Fibroblast of skin of right biceps (primary cell): ENCODE measurements at regions not wholly inside any gene's neighbourhood (a gene's known extent, or its start where the extent isn't known, plus 50 kb on each side); places are given as distances from the start of the nearest gene placed in this dataset.

Experiments
- DNase-seq: peaks from one replicate; pipeline ENCODE4 v3.0.0-alpha.2; 2013

GRCh38 chr5:109917154-109917546 is 227.4 kb downstream of the MAN2A1 start:
- DNase-seq: no peak

DNA sequence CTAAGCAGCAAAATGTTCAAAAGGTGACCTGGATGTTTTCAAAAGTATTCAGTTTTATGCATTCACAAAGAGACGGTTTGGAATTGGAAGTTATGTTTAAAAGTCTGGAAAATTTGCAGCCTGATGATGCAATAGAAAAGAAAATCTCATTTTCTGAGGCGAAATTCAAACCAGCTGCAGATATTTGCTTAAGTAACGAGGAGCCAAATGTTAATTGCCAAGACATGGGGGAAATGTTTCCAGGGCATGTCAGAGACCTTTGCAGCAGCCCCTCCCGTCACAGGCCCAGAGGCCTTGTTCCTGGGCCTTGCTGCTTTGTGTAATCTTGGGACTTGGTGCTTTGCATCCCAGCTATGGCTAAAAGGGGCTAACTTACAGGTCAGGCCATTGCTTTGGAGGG is 228.2 kb downstream of the MAN2A1 start:
- DNase-seq: no peak

- DNase-seq: no peak
Observed at GRCh38 chr5:109920736-109921135, 231.0 kb downstream of the MAN2A1 start.

DNA sequence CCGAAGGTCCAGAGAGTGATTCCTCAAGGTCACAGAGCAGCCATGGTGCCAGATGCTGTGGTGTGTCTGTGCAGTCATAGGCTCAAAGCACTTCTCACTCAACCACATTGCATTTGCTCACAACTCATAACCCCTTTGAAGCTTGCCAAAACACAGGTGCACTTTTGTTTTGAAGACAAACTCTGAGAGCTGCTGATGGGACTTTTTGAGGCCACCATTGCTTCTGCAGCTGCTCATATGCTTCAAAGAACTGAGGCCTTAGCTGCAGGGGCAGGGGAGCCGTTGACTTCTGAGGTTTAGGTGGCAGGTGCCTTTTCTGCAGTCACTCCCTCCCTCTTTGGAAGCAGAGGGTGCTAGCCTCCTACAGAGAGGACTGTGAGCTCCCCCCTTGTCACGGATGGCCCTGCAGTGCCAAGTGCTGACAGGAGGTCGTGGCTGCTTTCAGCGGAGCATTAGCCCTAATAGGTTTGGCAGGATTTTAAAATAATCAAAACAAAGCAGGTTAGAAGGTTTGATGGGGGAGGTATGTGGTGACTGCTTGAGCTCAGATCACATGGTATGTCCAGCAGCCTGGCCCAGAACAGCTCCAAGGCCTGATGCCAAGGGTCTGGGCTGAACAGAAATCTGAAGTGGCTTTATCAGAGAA is 232.1 kb downstream of the MAN2A1 start:
- DNase-seq: no peak

DNA sequence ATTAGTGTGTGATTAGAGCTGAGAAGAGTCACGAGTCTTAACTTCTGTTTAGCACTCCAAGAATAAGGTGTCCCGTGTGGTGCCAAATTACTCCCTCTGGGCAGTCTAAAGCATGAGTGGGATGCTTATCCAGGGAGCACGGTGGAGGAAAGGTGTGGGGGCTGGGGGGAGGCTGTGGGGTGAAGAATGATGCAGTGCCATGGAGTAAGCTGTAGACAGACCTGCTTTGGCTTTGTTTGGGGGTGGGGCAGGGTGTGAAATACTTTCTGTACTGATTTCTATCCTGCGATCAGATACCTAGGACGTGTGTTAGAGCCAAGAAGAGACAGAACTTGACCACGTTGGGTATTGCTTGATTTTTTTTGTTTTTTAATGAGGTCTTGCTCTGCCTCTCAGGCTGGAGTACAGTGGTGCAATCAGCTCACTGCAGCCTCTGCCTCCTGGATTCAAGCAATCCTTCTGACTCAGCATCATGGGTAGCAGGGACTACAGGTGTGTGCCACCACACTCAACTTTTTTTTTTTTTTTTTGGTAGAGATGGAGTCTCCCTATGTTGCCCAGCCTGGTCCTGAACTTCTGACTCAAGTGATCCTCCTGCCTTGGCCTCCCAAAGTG is 232.8 kb downstream of the MAN2A1 start:
- no peak for DNase-seq

DNA sequence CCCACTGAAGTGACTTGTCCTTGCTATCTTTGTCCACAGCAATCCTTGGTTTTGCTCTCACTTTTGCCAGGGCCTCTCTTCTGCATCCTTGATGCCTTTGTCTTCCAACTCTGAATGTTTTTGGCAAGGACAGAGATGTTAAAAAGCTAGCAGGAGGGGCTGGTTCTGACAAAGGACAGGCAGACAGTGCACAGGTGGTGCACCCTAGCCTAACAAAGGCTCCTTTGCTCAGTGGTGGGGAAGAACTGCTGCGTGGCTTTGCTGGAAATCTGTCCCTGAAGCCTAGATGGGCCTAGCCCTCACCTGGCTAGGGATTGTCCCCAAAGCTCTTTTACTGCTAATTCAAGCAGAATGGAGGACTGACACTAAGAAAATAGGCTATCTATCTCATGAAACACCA is 233.5 kb downstream of the MAN2A1 start:
- no peak for DNase-seq

DNA sequence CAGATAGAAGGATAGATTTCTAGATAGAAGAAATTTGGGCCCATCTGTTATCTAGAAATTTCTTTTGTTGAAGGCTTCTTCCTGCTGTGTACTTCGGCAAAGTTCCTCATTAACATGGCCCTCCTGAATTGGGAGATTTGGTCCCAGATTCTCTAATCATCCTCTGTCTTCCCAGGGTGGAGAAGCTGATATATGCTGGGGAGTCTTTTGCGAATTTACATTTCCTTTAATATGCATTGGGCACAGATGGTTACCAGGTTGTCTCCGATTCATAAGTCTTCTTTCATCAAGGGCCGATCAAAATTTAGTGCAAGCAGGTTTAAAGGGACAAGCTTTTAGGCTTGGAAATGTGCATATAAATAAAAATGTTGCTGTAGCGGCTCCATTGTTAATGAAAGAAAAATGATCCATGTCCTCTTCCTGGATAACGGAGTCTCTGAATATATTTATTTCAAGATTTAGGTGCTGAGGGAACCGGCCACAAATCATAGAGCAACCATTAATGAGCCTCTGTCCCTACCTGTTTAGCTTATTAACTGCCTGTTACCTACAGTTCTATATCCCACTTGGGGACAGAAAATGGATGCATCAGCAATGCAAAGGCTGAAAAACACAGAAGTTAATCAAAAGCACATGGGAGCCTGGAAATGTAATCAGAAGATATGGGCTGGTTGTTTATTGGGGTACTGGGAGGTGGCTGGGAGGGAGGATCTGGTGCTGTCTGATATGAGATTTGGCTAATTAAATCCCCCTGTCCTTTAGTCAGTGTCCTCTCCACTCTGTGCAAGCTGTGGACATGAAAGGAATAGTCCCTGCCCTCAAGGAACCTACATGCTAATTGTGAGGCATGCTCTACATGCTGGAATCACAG is 234.7 kb downstream of the MAN2A1 start:
- DNase-seq: no peak

DNA sequence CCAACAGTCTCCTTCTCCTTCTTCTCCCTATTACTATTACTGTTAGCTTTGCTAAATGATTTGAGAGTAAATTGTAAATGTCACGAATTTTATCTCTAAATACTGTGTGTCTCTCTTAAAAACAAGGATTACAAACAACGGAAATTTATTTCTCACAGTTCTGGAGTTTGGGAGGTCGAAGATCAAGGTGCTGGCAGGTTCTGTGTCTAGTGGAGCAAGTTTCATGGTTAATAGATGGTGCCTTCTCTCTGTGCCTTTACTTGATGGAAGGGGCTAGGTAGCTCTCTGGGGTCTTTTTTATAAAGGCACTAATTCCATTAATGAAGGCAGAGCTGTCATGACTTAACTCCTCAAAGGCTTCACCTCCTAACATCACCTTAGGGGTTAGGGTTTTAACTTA is 237.9 kb downstream of the MAN2A1 start:
- no peak for DNase-seq

DNA sequence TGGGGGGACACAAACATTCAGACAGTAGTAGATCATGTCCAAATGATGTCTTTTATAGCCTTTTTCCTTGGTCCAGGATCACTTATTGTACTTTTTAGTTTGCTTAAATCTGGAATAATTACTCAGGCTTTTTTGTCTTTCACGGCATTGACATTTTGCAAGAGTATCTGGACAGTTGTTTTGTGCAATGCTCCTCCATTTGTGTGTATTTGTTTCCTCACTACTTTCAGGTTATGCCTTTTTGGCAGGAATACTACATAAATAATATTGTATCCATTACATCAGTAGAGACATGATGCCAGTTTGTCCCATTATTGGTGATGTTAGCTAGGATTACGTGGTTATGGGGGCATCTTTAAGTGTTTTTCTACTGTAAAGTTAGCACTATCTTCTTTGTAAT is 238.3 kb downstream of the MAN2A1 start:
- no peak for DNase-seq

DNA sequence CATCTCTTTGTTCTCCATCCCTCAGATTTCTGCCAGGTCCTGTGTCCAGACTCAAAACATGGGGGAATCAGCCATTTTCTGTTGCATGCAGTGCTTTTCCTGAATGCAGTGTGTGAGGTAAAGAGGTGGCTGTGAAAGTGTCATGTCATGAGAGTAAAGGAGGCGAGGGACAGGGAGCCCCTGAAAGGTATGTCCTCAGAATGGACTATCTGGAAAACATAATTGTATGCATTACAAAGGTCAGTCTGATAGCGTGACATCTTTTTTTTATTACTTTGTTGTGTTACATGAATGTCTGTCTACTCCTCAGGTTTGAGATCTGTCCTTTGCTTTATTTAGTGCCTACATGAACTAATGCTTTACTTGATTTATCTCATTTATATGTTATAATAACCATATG is 239.1 kb downstream of the MAN2A1 start:
- DNase-seq: no peak

GRCh38 chr5:109929376-109929775 is 239.6 kb downstream of the MAN2A1 start:
- no peak for DNase-seq

- DNase-seq: peak; percentile 35
Observed at GRCh38 chr5:109929911-109930310, 240.2 kb downstream of the MAN2A1 start.

- no peak for DNase-seq
Observed at GRCh38 chr5:109931049-109931780, 241.5 kb downstream of the MAN2A1 start.

DNA sequence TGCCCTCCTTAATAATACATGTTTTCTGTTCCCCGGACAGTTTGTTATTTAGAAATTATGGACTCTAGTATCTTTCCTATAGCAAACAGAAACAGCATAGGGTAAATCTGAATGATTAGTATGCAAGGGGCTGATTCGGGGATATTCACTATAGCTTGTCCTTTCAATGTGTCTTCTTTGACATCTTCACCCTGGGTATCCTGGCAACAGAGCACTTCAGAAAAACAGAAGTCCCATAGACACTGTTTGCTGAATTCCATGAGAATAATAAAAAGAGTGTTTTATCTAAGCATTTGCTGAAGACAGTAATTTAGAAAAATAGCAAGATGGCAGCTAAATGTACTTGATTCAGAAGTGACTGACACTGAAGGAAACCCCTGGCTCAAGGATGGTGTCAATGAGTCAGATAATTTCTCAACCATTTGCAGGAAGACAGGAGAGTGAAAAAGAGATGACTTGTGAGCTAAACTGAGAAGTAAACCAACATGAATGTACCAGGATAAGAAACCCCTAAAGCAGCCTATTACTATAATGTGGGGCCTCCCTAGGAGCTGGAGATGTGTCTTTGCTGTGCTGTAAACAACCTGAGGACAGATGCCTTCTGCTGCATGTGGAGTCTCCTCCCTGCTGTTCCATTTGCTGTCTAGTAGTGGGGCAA is 246.2 kb downstream of the MAN2A1 start:
- DNase-seq: no peak

DNA sequence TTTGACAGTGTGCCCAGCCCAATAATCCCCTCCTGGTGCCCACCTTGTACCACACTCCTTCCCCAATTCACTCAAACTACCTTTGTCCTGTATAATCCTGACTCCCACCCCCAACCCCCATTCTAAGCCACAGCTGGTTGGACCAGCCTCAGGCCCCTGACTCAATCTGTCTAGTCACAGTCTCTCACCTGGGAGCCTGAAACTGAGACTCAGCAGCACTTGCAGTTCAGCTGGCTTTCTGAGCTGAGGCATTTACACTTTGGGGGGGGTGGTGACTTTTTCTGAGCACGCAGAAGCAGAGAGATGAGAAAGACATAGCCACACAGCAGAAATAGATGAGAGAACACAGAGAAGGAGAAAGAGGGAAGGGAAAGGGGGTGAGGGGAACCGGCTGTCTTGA is 247.3 kb downstream of the MAN2A1 start:
- DNase-seq: no peak

DNA sequence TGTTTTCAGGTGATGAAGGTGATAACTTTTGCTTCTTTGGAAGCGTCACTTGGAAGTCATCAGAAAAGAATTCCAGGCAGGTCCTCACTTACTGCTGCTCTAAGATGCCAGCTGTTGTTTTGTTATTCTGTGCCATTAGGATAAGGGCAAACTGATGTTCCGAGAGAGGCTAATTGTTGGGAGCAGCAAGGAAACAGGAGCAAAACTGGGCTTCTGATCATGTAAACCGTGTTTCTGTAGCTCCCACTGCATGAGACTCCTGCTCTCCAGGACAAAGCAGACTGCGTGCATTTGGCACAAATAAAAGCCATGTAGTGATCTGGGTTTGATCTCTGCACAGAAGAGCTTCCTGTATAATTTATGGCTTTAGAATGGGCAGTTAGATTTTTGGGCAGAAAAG is 248.2 kb downstream of the MAN2A1 start:
- no peak for DNase-seq

GRCh38 chr5:109938453-109938852 is 248.7 kb downstream of the MAN2A1 start:
- no peak for DNase-seq

- peak; percentile 38 for DNase-seq
Observed at GRCh38 chr5:109939116-109939682, 249.5 kb downstream of the MAN2A1 start.

DNA sequence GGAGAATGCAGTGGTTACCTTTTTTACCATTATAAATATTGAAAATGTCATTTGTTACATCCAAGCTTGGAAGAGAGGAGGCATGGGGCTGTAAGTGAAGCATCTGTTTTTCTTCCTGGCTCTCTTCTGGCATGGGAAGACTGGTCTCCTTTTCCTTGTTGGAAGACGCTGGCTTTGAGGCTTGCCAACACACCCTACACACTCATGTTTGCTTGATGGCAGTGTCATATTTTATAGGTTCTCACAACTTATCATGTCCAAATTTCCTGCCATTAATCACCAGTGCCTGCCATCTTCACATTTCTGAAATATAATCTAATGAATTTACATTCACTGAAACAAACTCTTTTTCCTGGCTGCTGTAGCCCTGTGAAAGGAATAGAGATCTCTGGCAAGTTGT is 252.9 kb downstream of the MAN2A1 start:
- no peak for DNase-seq

- no peak for DNase-seq
Observed at GRCh38 chr5:109943701-109944235, 254.0 kb downstream of the MAN2A1 start.

DNA sequence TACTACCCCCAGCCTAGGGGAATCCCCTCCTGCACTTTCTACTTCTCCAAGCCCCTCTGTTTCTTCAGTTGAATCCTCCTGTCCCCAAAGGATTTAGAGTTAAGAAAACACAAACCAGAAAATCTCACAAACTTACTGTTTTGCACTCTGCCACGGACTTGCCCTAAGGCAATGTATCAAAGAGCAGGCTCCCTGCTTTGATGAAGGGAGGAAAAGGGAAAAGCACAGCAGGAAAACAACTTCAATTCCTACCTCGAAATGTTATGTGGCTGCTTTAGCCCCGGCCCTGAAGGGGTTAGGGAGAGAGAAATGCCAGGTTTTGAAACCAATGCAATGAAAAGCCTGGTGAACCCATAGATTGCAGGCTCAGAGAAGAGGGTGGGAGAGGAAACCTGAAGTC is 254.7 kb downstream of the MAN2A1 start:
- DNase-seq: no peak

DNA sequence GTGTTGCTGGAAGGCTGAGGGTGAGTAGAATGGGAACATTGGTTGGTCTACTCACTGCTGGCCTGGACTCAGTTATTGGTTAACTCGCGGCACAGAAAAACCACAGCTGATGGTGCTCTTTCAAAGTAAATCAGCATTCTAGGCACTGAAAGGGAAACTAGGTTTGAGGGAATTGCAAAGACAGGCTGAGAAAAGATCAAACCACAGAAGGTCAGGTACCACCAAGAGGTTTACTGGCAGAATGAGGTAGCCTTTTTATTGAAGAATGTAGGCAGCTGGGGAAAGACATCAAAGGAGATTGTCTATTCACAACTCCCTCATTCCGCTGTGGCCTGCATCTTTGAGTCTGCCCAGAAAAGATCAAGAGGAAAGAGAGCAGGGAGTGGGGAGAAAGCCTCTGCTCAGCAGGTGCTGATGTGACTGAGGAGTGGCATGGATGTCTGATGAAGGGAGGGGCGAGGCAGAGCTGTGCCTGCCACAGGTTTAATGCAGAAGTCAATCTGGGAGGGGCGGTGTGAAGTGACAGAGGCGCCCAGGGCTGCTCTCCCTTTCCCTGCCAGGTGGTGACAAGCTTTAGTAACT is 255.5 kb downstream of the MAN2A1 start:
- no peak for DNase-seq
